ENCODE measurements at regions not wholly inside any gene's neighbourhood (a gene's known extent, or its start where the extent isn't known, plus 50 kb on each side); places are given as distances from the start of the nearest gene placed in this dataset.
"Not testable (repeated sequence)": the region's sequence is repeated elsewhere in the genome, so short reads cannot be mapped to it uniquely, and the experiment has no call there.

GRCh38 chr20:47441774-47442150 is 59.9 kb upstream of the NCOA3 start:
- no peak for DNase-seq (ENCODE audit: low read depth in 2 of 2)

DNA sequence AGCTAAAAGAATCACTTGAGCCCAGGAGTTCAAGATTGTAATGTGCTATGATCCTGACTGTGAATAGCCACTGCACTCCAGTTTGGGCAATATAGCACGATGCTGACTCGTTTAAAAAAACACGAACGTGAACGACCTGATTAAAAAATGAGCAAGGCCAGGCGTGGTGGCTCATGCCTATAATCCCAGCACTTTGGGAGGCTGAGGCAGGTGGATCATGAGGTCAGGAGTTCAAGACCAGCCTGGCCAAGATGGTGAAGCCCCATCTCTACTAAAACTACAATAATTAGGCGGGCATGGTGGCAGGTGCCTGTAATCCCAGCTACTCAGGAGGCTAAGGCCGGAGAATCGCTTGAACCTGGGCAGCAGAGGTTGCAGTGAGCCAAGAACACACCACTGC is 58.6 kb upstream of the NCOA3 start:
- not testable (repeated sequence) for DNase-seq (ENCODE audit: low read depth in 2 of 2)

- no peak for DNase-seq (ENCODE audit: low read depth in 2 of 2)
Observed at GRCh38 chr20:47444584-47444983, 57.1 kb upstream of the NCOA3 start.

GRCh38 chr20:47445291-47445690 is 56.4 kb upstream of the NCOA3 start:
- no peak for DNase-seq (ENCODE audit: low read depth in 2 of 2)

GRCh38 chr20:47447350-47448296 is 54.1 kb upstream of the NCOA3 start:
- not testable (repeated sequence) for DNase-seq (ENCODE audit: low read depth in 2 of 2)

DNA sequence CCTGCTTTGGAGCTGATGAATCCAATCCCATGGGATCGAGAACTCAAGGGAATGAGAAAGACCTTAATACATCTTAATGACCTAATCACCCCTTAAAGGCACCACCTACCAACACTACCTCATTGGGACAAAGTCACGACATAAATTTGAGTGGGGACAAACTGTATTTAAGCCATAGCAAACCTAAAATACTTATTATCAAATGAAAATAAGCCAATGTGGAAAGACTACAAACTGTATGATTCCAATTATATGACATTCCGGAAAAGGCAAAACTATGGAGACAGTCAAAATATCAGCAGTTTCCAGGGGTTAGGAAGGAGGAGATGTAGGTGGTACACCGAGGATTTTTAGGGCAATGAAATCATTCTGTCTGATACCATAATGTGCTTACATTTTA is 53.3 kb upstream of the NCOA3 start:
- DNase-seq (ENCODE audit: low read depth in 2 of 2): no peak

DNA sequence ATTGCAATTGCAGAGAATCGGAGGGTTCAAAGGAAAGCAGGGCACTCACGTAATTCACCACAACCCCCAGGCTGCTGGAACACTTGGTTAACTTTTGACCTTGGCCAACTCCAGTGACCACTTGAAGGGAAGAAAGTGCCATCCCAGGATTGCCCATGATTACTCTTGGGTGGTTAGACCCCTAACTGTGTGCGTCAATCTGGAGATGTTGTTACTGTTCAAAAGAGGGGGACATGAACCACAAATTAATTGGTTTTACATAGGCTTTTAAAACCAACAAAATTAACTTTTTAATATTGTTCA is 50.1 kb upstream of the NCOA3 start:
- DNase-seq (ENCODE audit: low read depth in 2 of 2): no peak
